GM21786 (cell line): ENCODE measurements at regions not wholly inside any gene's neighbourhood (a gene's known extent, or its start where the extent isn't known, plus 50 kb on each side); places are given as distances from the start of the nearest gene placed in this dataset.
"Not testable (repeated sequence)": the region's sequence is repeated elsewhere in the genome, so short reads cannot be mapped to it uniquely, and the experiment has no call there.

Source experiments
- ATAC-seq: cut with Tn5 transposase; IDR thresholded peaks from one replicate; pipeline ENCODE4 v1.9.1; 2021; ENCODE audit not compliant: unreplicated experiment

GRCh38 chr21:35582731-35583130, 477.6 kb downstream of the SETD4 start:
- no peak for ATAC-seq

GRCh38 chr21:35581640-35582039, 478.7 kb downstream of the SETD4 start:
- no peak for ATAC-seq

GRCh38 chr21:35579520-35580293, 480.6 kb downstream of the SETD4 start:
- ATAC-seq, result no peak

GRCh38 chr21:35578831-35579471, 481.4 kb downstream of the SETD4 start:
- no peak for ATAC-seq

GRCh38 chr21:35578347-35578782, 482.0 kb downstream of the SETD4 start:
- ATAC-seq, result no peak

- no peak for ATAC-seq
These were observed 484.9 kb downstream of the SETD4 start for GRCh38 chr21:35575280-35575915.

GRCh38 chr21:35573472-35574374, 486.6 kb downstream of the SETD4 start:
- no peak for ATAC-seq

GRCh38 chr21:35571910-35572309, 488.4 kb downstream of the SETD4 start:
- ATAC-seq, result no peak

- ATAC-seq, result no peak
These were observed 491.7 kb downstream of the SETD4 start for GRCh38 chr21:35568643-35569042.

GRCh38 chr21:35566874-35567273, 493.5 kb downstream of the SETD4 start:
- ATAC-seq, result no peak

- no peak for ATAC-seq
These were observed 495.1 kb downstream of the SETD4 start for GRCh38 chr21:35565204-35565611.

GRCh38 chr21:35563885-35564451, 496.4 kb downstream of the SETD4 start:
- no peak for ATAC-seq

- ATAC-seq, result no peak
These were observed 497.4 kb downstream of the SETD4 start for GRCh38 chr21:35562876-35563275.

- ATAC-seq, result no peak
These were observed 499.2 kb downstream of the SETD4 start for GRCh38 chr21:35561116-35561515.

- ATAC-seq, result no peak
These were observed 500.5 kb downstream of the SETD4 start for GRCh38 chr21:35559829-35560225.

GRCh38 chr21:35559128-35559828, 501.0 kb downstream of the SETD4 start:
- ATAC-seq, result no peak

- no peak for ATAC-seq
These were observed 503.8 kb downstream of the SETD4 start for GRCh38 chr21:35556536-35556935.

- ATAC-seq, result not testable (repeated sequence)
These were observed 503.4 kb upstream of the RUNX1 start for GRCh38 chr21:35552483-35552882.

GRCh38 chr21:35548904-35549615, 500.0 kb upstream of the RUNX1 start:
- ATAC-seq, result no peak
